T-helper 1 cell treated with Interleukin-12 subunit alpha and Interleukin-12 subunit beta and Interleukin-4 antibody, amounts not matched to agents 30 ng/mL and 1 ng/mL, for 36 hours (primary cell): ENCODE measurements at regions not wholly inside any gene's neighbourhood (a gene's known extent, or its start where the extent isn't known, plus 50 kb on each side); places are given as distances from the start of the nearest gene placed in this dataset.

Experiments
- intact Hi-C: fragments of 100-400 bp; cut with micrococcal nuclease; formaldehyde crosslinking; loops from one replicate; pipeline ENCODE4 v1.15.1; 2024

GRCh38 chr17:73722165-73722564 is 77.9 kb upstream of the SDK2 start:
- intact Hi-C loops, result no loop called here

- intact Hi-C loops, result no loop called here
Observed at GRCh38 chr17:73723317-73723716, 79.1 kb upstream of the SDK2 start.

GRCh38 chr17:73724341-73724740 is 80.1 kb upstream of the SDK2 start:
- intact Hi-C loops, result no loop called here

GRCh38 chr17:73724990-73725389 is 80.7 kb upstream of the SDK2 start:
- intact Hi-C loops, result no loop called here

GRCh38 chr17:73725794-73726515 is 81.7 kb upstream of the SDK2 start:
- intact Hi-C loops, result no loop called here

- intact Hi-C loops, result no loop called here
Observed at GRCh38 chr17:73727941-73728340, 83.7 kb upstream of the SDK2 start.

GRCh38 chr17:73729101-73729500 is 84.9 kb upstream of the SDK2 start:
- intact Hi-C loops, result no loop called here

GRCh38 chr17:73731733-73732132 is 87.5 kb upstream of the SDK2 start:
- intact Hi-C loops, result no loop called here

GRCh38 chr17:73733517-73733916 is 89.3 kb upstream of the SDK2 start:
- intact Hi-C loops, result no loop called here

- intact Hi-C loops, result no loop called here
Observed at GRCh38 chr17:73735245-73735644, 91.0 kb upstream of the SDK2 start.

- intact Hi-C loops, result no loop called here
Observed at GRCh38 chr17:73738751-73739575, 94.7 kb upstream of the SDK2 start.

- intact Hi-C loops, result no loop called here
Observed at GRCh38 chr17:73740370-73740769, 96.1 kb upstream of the SDK2 start.

GRCh38 chr17:73742948-73743381 is 98.7 kb upstream of the SDK2 start:
- intact Hi-C loops, result no loop called here

GRCh38 chr17:73743518-73744201 is 99.4 kb upstream of the SDK2 start:
- intact Hi-C loops, result no loop called here

- intact Hi-C loops, result no loop called here
Observed at GRCh38 chr17:73744411-73744810, 100.2 kb upstream of the SDK2 start.

- intact Hi-C loops, result no loop called here
Observed at GRCh38 chr17:73746314-73747073, 102.2 kb upstream of the SDK2 start.

- intact Hi-C loops, result no loop called here
Observed at GRCh38 chr17:73747221-73748002, 103.2 kb upstream of the SDK2 start.

GRCh38 chr17:73748508-73748907 is 104.3 kb upstream of the SDK2 start:
- intact Hi-C loops, result no loop called here

GRCh38 chr17:73749337-73749823 is 105.1 kb upstream of the SDK2 start:
- intact Hi-C loops, result no loop called here

- intact Hi-C loops, result no loop called here
Observed at GRCh38 chr17:73749928-73750605, 105.8 kb upstream of the SDK2 start.
